Spleen (tissue), 11 donors: ENCODE measurements at regions not wholly inside any gene's neighbourhood (a gene's known extent, or its start where the extent isn't known, plus 50 kb on each side); places are given as distances from the start of the nearest gene placed in this dataset.

Experiments
- DNase-seq: peaks from one replicate; pipeline ENCODE4 v3.0.0-alpha.2; 2020
- H3K27ac ChIP-seq, 8 donors: fragments of 200-600 bp; sonication (generic) in 7 of 8; 1 replicate in 4 of 8; 2 replicates in 4 of 8; pipeline versions ENCODE4 v1.5.0 to v1.8.0; 2016 to 2021; ENCODE audit warnings: inconsistent platforms in 4 of 8, mild to moderate bottlenecking in 4 of 8, moderate library complexity in 1 of 8
- H3K27me3 ChIP-seq, 7 donors: fragments of 200-600 bp; sonication (generic) in 6 of 7; replicated peaks in 1 of 7; 1 replicate in 4 of 7; 2 replicates in 3 of 7; pipeline versions ENCODE4 v1.5.0 to v1.8.0; 2016 to 2021; ENCODE audit warnings: inconsistent platforms in 3 of 7, mild to moderate bottlenecking in 1 of 7
- H3K36me3 ChIP-seq, 6 donors: fragments of 200-600 bp; sonication (generic) in 5 of 6; 1 replicate in 4 of 6; 2 replicates in 2 of 6; pipeline versions ENCODE4 v1.5.0 to v1.8.0; 2016 to 2021; ENCODE audit warnings: inconsistent platforms in 2 of 6
- H3K4me1 ChIP-seq, 6 donors: fragments of 200-600 bp; sonication (generic) in 5 of 6; 1 replicate in 3 of 6; 2 replicates in 3 of 6; pipeline versions ENCODE4 v1.5.0 to v1.8.0; 2016 to 2021; ENCODE audit warnings: inconsistent platforms in 3 of 6
- H3K4me3 ChIP-seq, 8 donors: fragments of 200-600 bp; sonication (generic) in 7 of 8; 1 replicate in 4 of 8; 2 replicates in 4 of 8; pipeline versions ENCODE4 v1.5.0 to v1.8.0; 2016 to 2021; ENCODE audit warnings: inconsistent platforms in 4 of 8, mild to moderate bottlenecking in 4 of 8, moderate library complexity in 2 of 8
- H3K9me3 ChIP-seq, 8 donors: fragments of 200-600 bp; sonication (generic) in 7 of 8; 1 replicate in 4 of 8; 2 replicates in 4 of 8; pipeline versions ENCODE4 v1.5.0 to v1.8.0; 2016 to 2021; ENCODE audit warnings: inconsistent platforms in 4 of 8
- CTCF ChIP-seq, 11 experiments: fragments of 200-600 bp in 7 of 11; fragments of 450-650 bp in 4 of 11; sonication (generic) in 4 of 11; IDR thresholded peaks in 8 of 11; conservative IDR thresholded peaks in 3 of 11; 1 replicate in 7 of 11; 2 replicates in 4 of 11; pipeline versions ENCODE4 v1.4.0 to v1.8.0; 2016 to 2021; ENCODE audit warnings: antibody characterized with exemption in 11 of 11, inconsistent platforms in 4 of 11, mild to moderate bottlenecking in 1 of 11
- POLR2A ChIP-seq, 3 donors: fragments of 450-650 bp; IDR thresholded peaks; one replicate each; pipeline ENCODE4 v1.5.1; 2017; ENCODE audit warnings: antibody characterized with exemption in 3 of 3, mild to moderate bottlenecking in 1 of 3
- POLR2AphosphoS5 ChIP-seq, 3 donors: sonication (generic); formaldehyde crosslinking; IDR thresholded peaks; one replicate each; pipeline ENCODE4 v1.5.1; 2017; ENCODE audit warnings: antibody characterized with exemption in 3 of 3
- WGBS, 5 donors: extraction: QIAGEN DNeasy Blood & Tissue Kit in 3 of 5; methylation state at CpG; one replicate each; pipeline versions ENCODE4 v1.1.5 to v1.1.7; 2013 to 2018; 5-methylcytosine and 5-hydroxymethylcytosine counted together
- intact Hi-C: fragments of 100-400 bp; cut with DNase I; formaldehyde crosslinking; loops from one replicate; pipeline ENCODE4 v1.15.0; 2023; ENCODE audit warnings: low total_unique reads
- donor health status: healthy with polysubstance abuse.
- donor health status: DM: no; HTN: no; CAD: no; lungs with moderate emphysema.
- donor health status: DM: no; HTN: no; CAD: no.
- donor health status: Bipolar disorder and iron deficiency.
- donor health status: healthy.
- donor health status: DM: no; HTN: no; CAD: no.
- donor health status: DM: yes; HTN: yes; CAD: no.

GRCh38 chr3:8279886-8280550, 221.6 kb upstream of the LMCD1 start:
- Histone ChIP-seq H3K4me1 (no peaks in the 10 kb centered on the region), H3K36me3 (no peaks in the 10 kb centered on the region), H3K4me3 (no peak overlapping the region), H3K27ac (no peak overlapping the region), H3K27me3 (no peaks in the 10 kb centered on the region), H3K9me3 (no peaks in the 10 kb centered on the region)
- intact Hi-C loops = no loop called here
- WGBS, 5 donors = 72 to 85% (median 76%) methylated on average over 5 of the region's 5 CpGs
- TF ChIP-seq POLR2AphosphoS5 (IDR thresholded peaks at IDR 0.05) = no peak
- no peak for TF ChIP-seq POLR2A (IDR thresholded peaks at IDR 0.05)
- no peak for TF ChIP-seq CTCF (IDR thresholded peaks at IDR 0.05 in 8 of 11, conservative IDR thresholded peaks at IDR 0.05 in 3 of 11)
- no peak for DNase-seq

- DNase-seq = no peak
These were observed 219.0 kb upstream of the LMCD1 start for GRCh38 chr3:8282541-8283165.

GRCh38 chr3:8283193-8283592, 218.4 kb upstream of the LMCD1 start:
- TF ChIP-seq POLR2A (IDR thresholded peaks at IDR 0.05) (no peak), CTCF (IDR thresholded peaks at IDR 0.05 in 8 of 11, conservative IDR thresholded peaks at IDR 0.05 in 3 of 11) (no peak), POLR2AphosphoS5 (IDR thresholded peaks at IDR 0.05) (no peak)
- 89 to 100% (median 94%) methylated on average over 1 of the region's 1 CpG for WGBS, 5 donors
- no peak for DNase-seq
- Histone ChIP-seq H3K9me3 (no peaks in the 10 kb centered on the region), H3K27ac (no peak overlapping the region), H3K27me3 (no peaks in the 10 kb centered on the region), H3K36me3 (no peaks in the 10 kb centered on the region), H3K4me1 (no peaks in the 10 kb centered on the region), H3K4me3 (no peak overlapping the region)
- intact Hi-C loops = no loop called here

More at GRCh38 chr3:8282541-8283165, 219.0 kb upstream of the LMCD1 start:
- H3K27ac ChIP-seq = no peak overlapping the region
- H3K27me3 ChIP-seq = no peaks in the 10 kb centered on the region
- no peaks in the 10 kb centered on the region for H3K36me3 ChIP-seq
- no peaks in the 10 kb centered on the region for H3K4me1 ChIP-seq
- TF ChIP-seq CTCF (IDR thresholded peaks at IDR 0.05 in 8 of 11, conservative IDR thresholded peaks at IDR 0.05 in 3 of 11) = no peak
- no peak for TF ChIP-seq POLR2A (IDR thresholded peaks at IDR 0.05)
- no peak for TF ChIP-seq POLR2AphosphoS5 (IDR thresholded peaks at IDR 0.05)
- H3K9me3 ChIP-seq = no peaks in the 10 kb centered on the region
- intact Hi-C loops = no loop called here
- no peak overlapping the region for H3K4me3 ChIP-seq

GRCh38 chr3:8286086-8286485, 215.5 kb upstream of the LMCD1 start:
- intact Hi-C loops = no loop called here
- 70 to 95% (median 85%) methylated on average over 5 of the region's 5 CpGs for whole genome bisulfite sequencing, 5 donors

More at GRCh38 chr3:8286086-8286485, 215.5 kb upstream of the LMCD1 start:
- no peaks in the 10 kb centered on the region for H3K27me3 ChIP-seq
- TF ChIP-seq CTCF (IDR thresholded peaks at IDR 0.05 in 8 of 11, conservative IDR thresholded peaks at IDR 0.05 in 3 of 11) (no peak), POLR2AphosphoS5 (IDR thresholded peaks at IDR 0.05) (no peak), POLR2A (IDR thresholded peaks at IDR 0.05) (no peak)
- no peaks in the 10 kb centered on the region for H3K4me1 ChIP-seq
- H3K9me3 ChIP-seq = no peaks in the 10 kb centered on the region
- no peaks in the 10 kb centered on the region for H3K36me3 ChIP-seq
- DNase-seq = no peak
- no peak overlapping the region for H3K27ac ChIP-seq
- H3K4me3 ChIP-seq = no peak overlapping the region
